PFSK-1 (cell line): ENCODE measurements at regions not wholly inside any gene's neighbourhood (a gene's known extent, or its start where the extent isn't known, plus 50 kb on each side); places are given as distances from the start of the nearest gene placed in this dataset.

Experiments
- FOXP2 ChIP-seq: optimal IDR thresholded peaks from 2 replicates; pipeline ENCODE3; 2011; ENCODE audit warnings: borderline replicate concordance, control low read depth, inconsistent platforms; ENCODE audit not compliant: insufficient read depth; ENCODE audit errors: extremely low read length, extremely low read depth
- POLR2AphosphoS5 ChIP-seq: IDR thresholded peaks from 2 replicates; pipeline ENCODE4 v1.6.1; 2012; ENCODE audit warnings: low read depth, mild to moderate bottlenecking, control low read depth, low read length, moderate library complexity
- REST ChIP-seq, 2 experiments: IDR thresholded peaks; 2 replicates each; pipeline versions ENCODE4 v1.6.1 to v1.8.0; 2011 to 2012; ENCODE audit warnings: low read depth in 2 of 2, low read length in 2 of 2, control low read depth in 1 of 2, inconsistent platforms in 1 of 2, mild to moderate bottlenecking in 1 of 2, moderate library complexity in 1 of 2; ENCODE audit not compliant: insufficient read depth in 1 of 2
- SIN3A ChIP-seq: IDR thresholded peaks from 2 replicates; pipeline ENCODE4 v1.6.1; 2012; ENCODE audit warnings: mild to moderate bottlenecking, low read length, moderate library complexity, borderline replicate concordance; ENCODE audit not compliant: insufficient read depth
- TAF1 ChIP-seq: IDR thresholded peaks from 2 replicates; pipeline ENCODE4 v1.6.1; 2012; ENCODE audit warnings: low read length, control low read depth, borderline replicate concordance; ENCODE audit not compliant: insufficient read depth

- no peak for TF ChIP-seq POLR2AphosphoS5
- TF ChIP-seq SIN3A: no peak
- no peak for TF ChIP-seq REST (IDR thresholded peaks at IDR 0.05; ENCODE audit: insufficient read depth in 1 of 2, low read depth in 2 of 2, low read length in 2 of 2)
- no peak for TF ChIP-seq FOXP2
- TF ChIP-seq TAF1: no peak
Measured at GRCh38 chrX:39542316-39542715, 555.4 kb downstream of the BCOR start.

GRCh38 chrX:39550795-39551361, 546.9 kb downstream of the BCOR start:
- TF ChIP-seq TAF1 (no peak), POLR2AphosphoS5 (no peak), SIN3A (no peak), FOXP2 (no peak), REST (IDR thresholded peaks at IDR 0.05; ENCODE audit: insufficient read depth in 1 of 2, low read depth in 2 of 2, low read length in 2 of 2) (no peak)

- no peak for TF ChIP-seq SIN3A
- no peak for TF ChIP-seq POLR2AphosphoS5
- no peak for TF ChIP-seq REST (IDR thresholded peaks at IDR 0.05; ENCODE audit: insufficient read depth in 1 of 2, low read depth in 2 of 2, low read length in 2 of 2)
- no peak for TF ChIP-seq TAF1
Measured at GRCh38 chrX:39551762-39552161, 546.0 kb downstream of the BCOR start.

- no peak for TF ChIP-seq POLR2AphosphoS5
- no peak for TF ChIP-seq FOXP2
- no peak for TF ChIP-seq SIN3A
- no peak for TF ChIP-seq REST (IDR thresholded peaks at IDR 0.05; ENCODE audit: insufficient read depth in 1 of 2, low read depth in 2 of 2, low read length in 2 of 2)
- no peak for TF ChIP-seq TAF1
Measured at GRCh38 chrX:39555431-39555830, 542.3 kb downstream of the BCOR start.

- TF ChIP-seq REST (IDR thresholded peaks at IDR 0.05; ENCODE audit: insufficient read depth in 1 of 2, low read depth in 2 of 2, low read length in 2 of 2): no peak
- no peak for TF ChIP-seq POLR2AphosphoS5
- TF ChIP-seq FOXP2: no peak
- no peak for TF ChIP-seq SIN3A
- TF ChIP-seq TAF1: no peak
Measured at GRCh38 chrX:39556056-39556455, 541.7 kb downstream of the BCOR start.
